Colonic mucosa (tissue), 4 donors: ENCODE measurements at regions not wholly inside any gene's neighbourhood (a gene's known extent, or its start where the extent isn't known, plus 50 kb on each side); places are given as distances from the start of the nearest gene placed in this dataset.

Experiments
- DNase-seq: peaks from one replicate; pipeline ENCODE4 v3.0.0-alpha.2; 2020
- H3K27ac ChIP-seq: fragments of 200-600 bp; one replicate; pipeline ENCODE4 v1.8.0; 2021
- H3K27me3 ChIP-seq: fragments of 200-600 bp; one replicate; pipeline ENCODE4 v1.8.0; 2021
- H3K36me3 ChIP-seq: fragments of 200-600 bp; one replicate; pipeline ENCODE4 v1.8.0; 2021
- H3K4me1 ChIP-seq: fragments of 200-600 bp; one replicate; pipeline ENCODE4 v1.8.0; 2021; ENCODE audit warnings: mild to moderate bottlenecking
- H3K4me3 ChIP-seq: fragments of 200-600 bp; one replicate; pipeline ENCODE4 v1.8.0; 2021
- H3K9ac ChIP-seq, 2 donors: one replicate each; pipeline ENCODE4 v1.7.0; 2013; ENCODE audit warnings: control low read depth in 2 of 2, low read depth in 2 of 2, low read length in 2 of 2
- H3K9me3 ChIP-seq: fragments of 200-600 bp; one replicate; pipeline ENCODE4 v1.8.0; 2021
- intact Hi-C: fragments of 100-400 bp; cut with DNase I; formaldehyde crosslinking; loops from one replicate; pipeline ENCODE4 v1.14.1; 2022
- TF ChIP-seq, protein P1 (sequence below): fragments of 200-600 bp; IDR thresholded peaks from one replicate; pipeline ENCODE4 v1.8.0; 2022; ENCODE audit warnings: antibody characterized with exemption, mild to moderate bottlenecking
- donor health status: healthy.
- donor health status: DM: no; HTN: no; CAD: no.
- donor health status: DM: no; HTN: no; CAD: no.

DNA sequence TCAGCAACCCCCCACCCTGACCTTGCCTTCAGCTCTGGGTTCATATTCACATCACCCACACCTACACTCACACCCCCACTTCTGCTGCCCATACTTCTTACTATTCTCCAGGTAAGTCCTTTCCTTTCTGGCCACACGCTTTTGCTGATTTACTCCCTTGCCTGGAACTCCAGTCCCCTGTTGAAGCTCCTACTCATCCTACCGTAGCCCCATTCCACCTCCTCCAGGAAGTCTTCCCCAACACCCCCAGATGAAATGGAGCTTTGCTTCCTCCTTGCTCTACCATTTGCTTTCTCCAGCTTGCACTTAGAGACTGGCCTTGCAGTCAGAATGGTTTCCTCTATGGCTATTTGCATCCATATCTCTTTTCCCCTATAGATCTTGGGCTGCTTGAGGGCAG lies 182.3 kb downstream of the MELK start:
- no peak overlapping the region for H3K4me3 ChIP-seq
- no peak overlapping the region for H3K9ac ChIP-seq
- no peaks in the 10 kb centered on the region for H3K9me3 ChIP-seq
- no peak for DNase-seq
- no peak overlapping the region for H3K27ac ChIP-seq
- intact Hi-C loops: no loop called here
- no peaks in the 10 kb centered on the region for H3K4me1 ChIP-seq
- TF ChIP-seq, protein P1, sequence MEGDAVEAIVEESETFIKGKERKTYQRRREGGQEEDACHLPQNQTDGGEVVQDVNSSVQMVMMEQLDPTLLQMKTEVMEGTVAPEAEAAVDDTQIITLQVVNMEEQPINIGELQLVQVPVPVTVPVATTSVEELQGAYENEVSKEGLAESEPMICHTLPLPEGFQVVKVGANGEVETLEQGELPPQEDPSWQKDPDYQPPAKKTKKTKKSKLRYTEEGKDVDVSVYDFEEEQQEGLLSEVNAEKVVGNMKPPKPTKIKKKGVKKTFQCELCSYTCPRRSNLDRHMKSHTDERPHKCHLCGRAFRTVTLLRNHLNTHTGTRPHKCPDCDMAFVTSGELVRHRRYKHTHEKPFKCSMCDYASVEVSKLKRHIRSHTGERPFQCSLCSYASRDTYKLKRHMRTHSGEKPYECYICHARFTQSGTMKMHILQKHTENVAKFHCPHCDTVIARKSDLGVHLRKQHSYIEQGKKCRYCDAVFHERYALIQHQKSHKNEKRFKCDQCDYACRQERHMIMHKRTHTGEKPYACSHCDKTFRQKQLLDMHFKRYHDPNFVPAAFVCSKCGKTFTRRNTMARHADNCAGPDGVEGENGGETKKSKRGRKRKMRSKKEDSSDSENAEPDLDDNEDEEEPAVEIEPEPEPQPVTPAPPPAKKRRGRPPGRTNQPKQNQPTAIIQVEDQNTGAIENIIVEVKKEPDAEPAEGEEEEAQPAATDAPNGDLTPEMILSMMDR: no peak
- H3K36me3 ChIP-seq: no peaks in the 10 kb centered on the region
- H3K27me3 ChIP-seq: no peaks in the 10 kb centered on the region

DNA sequence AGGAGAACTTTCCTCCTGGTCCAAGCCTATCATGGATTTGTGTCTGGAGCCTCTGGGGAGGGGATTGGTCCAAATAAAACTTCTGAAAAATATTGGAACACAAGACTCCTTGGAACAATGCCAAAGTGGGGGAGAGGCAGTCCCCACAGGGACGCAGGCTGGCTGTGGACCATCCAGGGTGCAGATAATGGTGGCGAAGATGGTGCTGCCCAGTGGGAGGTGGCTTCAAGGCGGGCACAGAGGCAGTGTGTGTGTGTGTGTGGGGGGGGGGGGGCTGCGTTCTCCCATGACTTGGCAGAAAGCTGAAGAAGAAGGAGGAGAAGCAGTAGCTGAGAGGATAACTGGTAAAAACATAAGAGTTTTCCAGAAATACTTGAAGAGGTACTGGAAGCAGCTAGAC lies 186.4 kb downstream of the MELK start:
- Histone ChIP-seq H3K4me3 (no peak overlapping the region), H3K9ac (no peak overlapping the region), H3K27ac (no peak overlapping the region), H3K36me3 (no peaks in the 10 kb centered on the region), H3K4me1 (no peaks in the 10 kb centered on the region), H3K27me3 (no peaks in the 10 kb centered on the region), H3K9me3 (no peaks in the 10 kb centered on the region)
- DNase-seq: no peak
- intact Hi-C loops: no loop called here
- TF ChIP-seq, protein P1: no peak

DNA sequence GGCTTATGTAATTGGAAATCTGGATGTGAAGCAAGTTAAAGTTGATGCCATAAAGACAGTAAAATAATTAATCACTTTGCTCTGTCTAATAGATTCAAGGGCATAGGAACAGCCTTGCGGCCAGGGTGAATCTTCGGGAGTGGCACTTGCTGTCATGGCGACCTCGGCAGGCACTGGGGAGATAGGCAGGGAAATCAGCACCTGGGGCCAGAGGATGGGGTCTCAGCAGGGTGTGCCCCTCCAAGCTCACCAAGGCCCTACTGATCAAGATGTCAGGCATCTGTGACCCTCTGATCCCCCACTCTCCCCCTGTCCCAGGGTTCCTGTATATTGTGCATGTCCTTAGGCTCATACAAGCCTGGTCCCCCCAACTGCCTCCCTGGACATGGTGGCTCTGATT lies 187.3 kb downstream of the MELK start:
- Histone ChIP-seq H3K9me3 (no peaks in the 10 kb centered on the region), H3K4me3 (no peak overlapping the region), H3K9ac (no peak overlapping the region), H3K4me1 (no peaks in the 10 kb centered on the region), H3K27me3 (no peaks in the 10 kb centered on the region), H3K27ac (no peak overlapping the region), H3K36me3 (no peaks in the 10 kb centered on the region)
- no peak for DNase-seq
- intact Hi-C loops: no loop called here
- TF ChIP-seq, protein P1: no peak

DNA sequence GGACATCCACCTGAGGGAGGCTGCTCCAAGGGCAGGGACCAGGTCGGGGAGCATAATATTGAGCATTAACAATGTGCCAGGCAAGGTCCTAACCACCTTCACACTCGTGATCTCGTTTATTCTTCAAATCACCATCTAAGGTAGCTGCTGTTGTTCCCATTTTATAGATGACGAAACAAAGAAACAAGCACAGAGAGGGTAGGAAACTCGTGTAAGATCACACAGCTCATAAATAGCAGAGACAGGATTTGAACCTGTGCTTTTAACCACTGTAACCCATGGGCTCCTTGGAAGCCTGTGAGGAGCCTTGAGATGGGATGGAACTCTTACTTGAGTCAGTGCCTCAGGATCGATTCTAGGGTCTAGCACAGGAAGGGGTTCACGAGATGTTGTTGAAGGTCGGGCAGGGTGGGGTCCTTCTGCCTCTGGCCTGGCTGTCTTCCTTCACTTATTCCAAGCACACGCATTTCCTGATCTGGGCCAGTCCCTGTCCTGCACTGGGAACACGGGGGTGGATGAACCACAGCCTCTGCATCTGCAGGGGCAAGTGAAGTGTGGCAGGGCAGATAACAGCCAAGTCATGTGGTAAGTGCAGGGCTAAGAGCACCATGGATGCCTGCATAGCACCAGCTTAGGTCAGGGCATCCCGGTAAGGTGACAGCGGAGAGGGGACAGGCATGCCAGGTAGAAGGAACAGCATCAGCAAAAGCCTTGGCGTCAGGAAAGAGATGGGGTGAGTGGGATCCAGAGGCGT lies 188.1 kb downstream of the MELK start:
- no peak overlapping the region for H3K4me3 ChIP-seq
- H3K36me3 ChIP-seq: no peaks in the 10 kb centered on the region
- no peaks in the 10 kb centered on the region for H3K4me1 ChIP-seq
- no peak overlapping the region for H3K9ac ChIP-seq
- no peaks in the 10 kb centered on the region for H3K9me3 ChIP-seq
- no peak for DNase-seq
- intact Hi-C loops: no loop called here
- no peaks in the 10 kb centered on the region for H3K27me3 ChIP-seq
- no peak overlapping the region for H3K27ac ChIP-seq
- TF ChIP-seq, protein P1: no peak

DNA sequence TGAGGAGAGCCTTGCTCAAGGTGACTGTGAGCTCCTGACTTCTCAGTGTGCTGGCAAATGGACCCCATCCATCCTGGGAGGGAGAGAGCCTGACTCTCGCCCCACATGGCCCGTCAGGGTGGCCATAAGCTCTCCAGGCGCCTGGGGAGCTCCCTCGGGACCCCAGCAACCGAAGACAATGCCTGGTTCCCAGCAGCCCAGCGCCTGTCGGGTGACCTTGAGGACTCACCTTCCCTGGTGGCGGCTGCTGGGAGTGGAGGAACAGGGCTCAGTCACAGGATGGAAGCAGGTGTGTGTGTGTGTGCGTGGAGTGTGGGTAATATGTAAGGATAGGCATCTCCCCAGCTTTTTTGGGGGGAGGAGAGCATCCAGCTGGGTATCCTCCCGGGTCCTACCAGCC lies 190.3 kb downstream of the MELK start:
- no peak for DNase-seq
- TF ChIP-seq, protein P1: no peak
- intact Hi-C loops: no loop called here

More for the DNA sequence above, 190.3 kb downstream of the MELK start:
- H3K4me1 ChIP-seq: no peaks in the 10 kb centered on the region
- no peak overlapping the region for H3K4me3 ChIP-seq
- H3K9ac ChIP-seq: no peak overlapping the region
- no peak overlapping the region for H3K27ac ChIP-seq
- no peaks in the 10 kb centered on the region for H3K9me3 ChIP-seq
- no peaks in the 10 kb centered on the region for H3K36me3 ChIP-seq
- no peaks in the 10 kb centered on the region for H3K27me3 ChIP-seq
